ENCODE measurements at regions not wholly inside any gene's neighbourhood (a gene's known extent, or its start where the extent isn't known, plus 50 kb on each side); places are given as distances from the start of the nearest gene placed in this dataset.

DNA sequence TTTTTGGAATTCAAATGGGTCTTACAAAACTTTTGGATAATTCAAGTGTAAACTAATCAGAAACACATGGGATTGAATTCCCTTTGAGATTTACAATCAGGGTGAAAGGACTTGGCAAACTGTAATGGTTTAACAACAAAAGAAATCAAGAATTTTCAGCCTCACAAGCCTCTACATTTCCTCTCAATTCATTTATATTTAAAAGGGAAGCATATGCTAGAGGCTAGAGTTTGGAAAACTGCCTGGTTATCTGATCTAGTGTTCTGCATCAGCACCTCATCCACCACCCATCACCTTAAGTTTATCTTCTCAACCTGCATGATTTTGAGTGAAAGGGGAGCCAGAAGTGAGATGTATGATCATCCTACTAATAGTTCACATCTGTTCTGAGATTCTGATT, 120.7 kb downstream of the TES start:
- DNase-seq (ENCODE audit: low read depth, low spot score) (no peak), FAIRE-seq (no peak)
- no peaks in the 10 kb centered on the region for H4K20me1 ChIP-seq (ENCODE audit: control insufficient read depth, extremely low read depth, insufficient read depth, low read length)
- H3K4me1 ChIP-seq (ENCODE audit: control insufficient read depth, extremely low read depth, insufficient read depth, low read length), result no peaks in the 10 kb centered on the region
- no peaks in the 10 kb centered on the region for H3K9me1 ChIP-seq (ENCODE audit: control insufficient read depth, extremely low read depth, insufficient read depth, low read length)
- no peak overlapping the region for H2AFZ ChIP-seq (ENCODE audit: control insufficient read depth, low read length)
- H3K36me3 ChIP-seq (ENCODE audit: control insufficient read depth in 2 of 2, extremely low read depth in 1 of 2, insufficient read depth in 2 of 2, low read length in 2 of 2), result no peaks in the 10 kb centered on the region
- H3K79me2 ChIP-seq (ENCODE audit: control insufficient read depth, insufficient read depth, low read length), result no peaks in the 10 kb centered on the region
- H3K27ac ChIP-seq (ENCODE audit: control insufficient read depth, insufficient read depth, low read length), result no peak overlapping the region
- TF ChIP-seq, protein P1, sequence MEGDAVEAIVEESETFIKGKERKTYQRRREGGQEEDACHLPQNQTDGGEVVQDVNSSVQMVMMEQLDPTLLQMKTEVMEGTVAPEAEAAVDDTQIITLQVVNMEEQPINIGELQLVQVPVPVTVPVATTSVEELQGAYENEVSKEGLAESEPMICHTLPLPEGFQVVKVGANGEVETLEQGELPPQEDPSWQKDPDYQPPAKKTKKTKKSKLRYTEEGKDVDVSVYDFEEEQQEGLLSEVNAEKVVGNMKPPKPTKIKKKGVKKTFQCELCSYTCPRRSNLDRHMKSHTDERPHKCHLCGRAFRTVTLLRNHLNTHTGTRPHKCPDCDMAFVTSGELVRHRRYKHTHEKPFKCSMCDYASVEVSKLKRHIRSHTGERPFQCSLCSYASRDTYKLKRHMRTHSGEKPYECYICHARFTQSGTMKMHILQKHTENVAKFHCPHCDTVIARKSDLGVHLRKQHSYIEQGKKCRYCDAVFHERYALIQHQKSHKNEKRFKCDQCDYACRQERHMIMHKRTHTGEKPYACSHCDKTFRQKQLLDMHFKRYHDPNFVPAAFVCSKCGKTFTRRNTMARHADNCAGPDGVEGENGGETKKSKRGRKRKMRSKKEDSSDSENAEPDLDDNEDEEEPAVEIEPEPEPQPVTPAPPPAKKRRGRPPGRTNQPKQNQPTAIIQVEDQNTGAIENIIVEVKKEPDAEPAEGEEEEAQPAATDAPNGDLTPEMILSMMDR (optimal IDR thresholded peaks at IDR 0.05 in 1 of 3, IDR thresholded peaks at IDR 0.05 in 1 of 3, conservative IDR thresholded peaks at IDR 0.05 in 1 of 3; ENCODE audit: extremely low read depth in 1 of 3, insufficient read depth in 2 of 3, low read length in 3 of 3), result no peak
- no peak for TF ChIP-seq EZH2 (IDR thresholded peaks at IDR 0.05; ENCODE audit: low read length)
- H3K9ac ChIP-seq (ENCODE audit: control insufficient read depth, extremely low read depth, insufficient read depth, low read length), result no peak overlapping the region
- H3K27me3 ChIP-seq (ENCODE audit: control insufficient read depth, extremely low read depth, insufficient read depth, low read length), result no peaks in the 10 kb centered on the region
- H3K4me2 ChIP-seq (ENCODE audit: control insufficient read depth, extremely low read depth, insufficient read depth, low read depth, low read length), result no peak overlapping the region
- dilution Hi-C loops (cut with MboI; ENCODE audit: extremely low pct_ligation_motif_present, low sequenced_read_pairs), result no loop called here
- no peak overlapping the region for H3K4me3 ChIP-seq (ENCODE audit: control insufficient read depth in 2 of 3, extremely low read depth in 1 of 3, insufficient read depth in 2 of 3, low read depth in 1 of 3, low read length in 3 of 3)
- H3K9me3 ChIP-seq (ENCODE audit: control insufficient read depth, low read depth, low read length), result no peaks in the 10 kb centered on the region

DNA sequence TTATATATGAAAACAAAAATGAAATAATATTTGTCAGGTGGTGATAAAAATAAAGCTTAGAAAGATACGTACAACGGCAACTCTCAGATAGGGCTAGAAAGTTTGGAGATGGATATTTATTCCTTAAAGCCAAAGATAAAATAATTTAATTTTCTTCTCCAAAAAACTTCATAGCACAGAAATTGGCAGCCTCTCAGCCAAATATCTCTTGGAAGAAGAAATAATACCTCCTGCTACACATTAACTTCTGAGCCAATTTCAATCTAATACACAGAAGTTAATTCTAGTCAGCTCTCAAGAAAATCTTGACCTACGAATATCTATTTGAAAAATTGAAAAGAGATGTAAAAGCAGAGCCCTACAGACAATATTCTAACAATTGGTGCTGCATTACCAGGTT, 122.4 kb downstream of the TES start:
- FAIRE-seq (no peak), DNase-seq (ENCODE audit: low read depth, low spot score) (no peak)
- H3K9me3 ChIP-seq (ENCODE audit: control insufficient read depth, low read depth, low read length), result no peaks in the 10 kb centered on the region
- no peaks in the 10 kb centered on the region for H3K4me1 ChIP-seq (ENCODE audit: control insufficient read depth, extremely low read depth, insufficient read depth, low read length)
- no peak overlapping the region for H3K4me3 ChIP-seq (ENCODE audit: control insufficient read depth in 2 of 3, extremely low read depth in 1 of 3, insufficient read depth in 2 of 3, low read depth in 1 of 3, low read length in 3 of 3)
- H3K27ac ChIP-seq (ENCODE audit: control insufficient read depth, insufficient read depth, low read length), result no peak overlapping the region
- no peak overlapping the region for H3K4me2 ChIP-seq (ENCODE audit: control insufficient read depth, extremely low read depth, insufficient read depth, low read depth, low read length)
- dilution Hi-C loops (cut with MboI; ENCODE audit: extremely low pct_ligation_motif_present, low sequenced_read_pairs), result no loop called here
- H3K36me3 ChIP-seq (ENCODE audit: control insufficient read depth in 2 of 2, extremely low read depth in 1 of 2, insufficient read depth in 2 of 2, low read length in 2 of 2), result no peaks in the 10 kb centered on the region
- H2AFZ ChIP-seq (ENCODE audit: control insufficient read depth, low read length), result no peak overlapping the region
- TF ChIP-seq, protein P1 (optimal IDR thresholded peaks at IDR 0.05 in 1 of 3, IDR thresholded peaks at IDR 0.05 in 1 of 3, conservative IDR thresholded peaks at IDR 0.05 in 1 of 3; ENCODE audit: extremely low read depth in 1 of 3, insufficient read depth in 2 of 3, low read length in 3 of 3), result no peak
- TF ChIP-seq EZH2 (IDR thresholded peaks at IDR 0.05; ENCODE audit: low read length), result no peak
- H4K20me1 ChIP-seq (ENCODE audit: control insufficient read depth, extremely low read depth, insufficient read depth, low read length), result no peaks in the 10 kb centered on the region
- no peaks in the 10 kb centered on the region for H3K79me2 ChIP-seq (ENCODE audit: control insufficient read depth, insufficient read depth, low read length)
- no peaks in the 10 kb centered on the region for H3K27me3 ChIP-seq (ENCODE audit: control insufficient read depth, extremely low read depth, insufficient read depth, low read length)
- H3K9ac ChIP-seq (ENCODE audit: control insufficient read depth, extremely low read depth, insufficient read depth, low read length), result no peak overlapping the region
- H3K9me1 ChIP-seq (ENCODE audit: control insufficient read depth, extremely low read depth, insufficient read depth, low read length), result no peaks in the 10 kb centered on the region
